ENCODE measurements at regions not wholly inside any gene's neighbourhood (a gene's known extent, or its start where the extent isn't known, plus 50 kb on each side); places are given as distances from the start of the nearest gene placed in this dataset.
A peak's percentile ranks its signal among the peaks of the same experiment; 100 is the strongest.

GRCh38 chr10:55283031-55283430 is 482.0 kb upstream of the PCDH15 start:
- H3K9me3 ChIP-seq (ENCODE audit: control insufficient read depth, low read length) = no peaks in the 10 kb centered on the region
- peak overlapping the region; percentile 41 for H3K9ac ChIP-seq (ENCODE audit: low read length)
- H3K27ac ChIP-seq (ENCODE audit: low read length, poor library complexity, severe bottlenecking) = no peak overlapping the region
- no peaks in the 10 kb centered on the region for H3K27me3 ChIP-seq (ENCODE audit: control insufficient read depth in 1 of 2, insufficient read depth in 1 of 2, low read length in 2 of 2)
- no peak overlapping the region for H3K18ac ChIP-seq (ENCODE audit: low read depth in 1 of 2, low read length in 2 of 2)
- no peak overlapping the region for H3K4ac ChIP-seq (ENCODE audit: low read depth in 1 of 2, low read length in 2 of 2)
- 64% methylated on average over 5 of the region's 5 CpGs for WGBS
- no peak overlapping the region for H2BK12ac ChIP-seq (ENCODE audit: low read length in 2 of 2)
- H2AFZ ChIP-seq (ENCODE audit: low read depth, low read length) = no peak overlapping the region
- H2AK5ac ChIP-seq (ENCODE audit: low read length, severe bottlenecking) = no peak overlapping the region
- H2BK120ac ChIP-seq (ENCODE audit: low read depth, low read length) = no peak overlapping the region
- peak; percentile 1 for DNase-seq
- H3K4me2 ChIP-seq (ENCODE audit: low read length, poor library complexity, severe bottlenecking) = no peak overlapping the region
- no peak overlapping the region for H4K91ac ChIP-seq (ENCODE audit: low read length)
- H2BK5ac ChIP-seq (ENCODE audit: low read depth, low read length, poor library complexity, severe bottlenecking) = no peak overlapping the region
- H3K4me3 ChIP-seq (ENCODE audit: insufficient read depth in 1 of 2, low read depth in 1 of 2, low read length in 2 of 2) = no peak overlapping the region
- H3K4me1 ChIP-seq (ENCODE audit: control insufficient read depth, insufficient read depth, low read depth, low read length) = no peaks in the 10 kb centered on the region
- H3K23ac ChIP-seq (ENCODE audit: low read length in 2 of 2) = no peak overlapping the region
- H3K14ac ChIP-seq (ENCODE audit: low read length in 2 of 2) = no peak overlapping the region
- H2BK15ac ChIP-seq (ENCODE audit: low read depth, poor library complexity, severe bottlenecking) = no peak overlapping the region
- H3K79me1 ChIP-seq (replicated peaks; ENCODE audit: low read length, poor library complexity, severe bottlenecking) = no peaks in the 10 kb centered on the region
- H4K8ac ChIP-seq (ENCODE audit: low read length) = no peak overlapping the region
- H3K36me3 ChIP-seq (ENCODE audit: control insufficient read depth in 1 of 2, insufficient read depth in 2 of 2, low read depth in 1 of 2, low read length in 2 of 2) = no peaks in the 10 kb centered on the region

- Histone ChIP-seq H3K36me3 (ENCODE audit: control insufficient read depth in 1 of 2, insufficient read depth in 2 of 2, low read depth in 1 of 2, low read length in 2 of 2) (no peaks in the 10 kb centered on the region), H3K4me3 (ENCODE audit: insufficient read depth in 1 of 2, low read depth in 1 of 2, low read length in 2 of 2) (no peak overlapping the region), H2BK15ac (ENCODE audit: low read depth, poor library complexity, severe bottlenecking) (no peak overlapping the region), H3K14ac (ENCODE audit: low read length in 2 of 2) (no peak overlapping the region), H4K91ac (ENCODE audit: low read length) (no peak overlapping the region), H2BK120ac (ENCODE audit: low read depth, low read length) (no peak overlapping the region), H3K18ac (ENCODE audit: low read depth in 1 of 2, low read length in 2 of 2) (no peak overlapping the region), H3K27me3 (ENCODE audit: control insufficient read depth in 1 of 2, insufficient read depth in 1 of 2, low read length in 2 of 2) (no peaks in the 10 kb centered on the region), H2BK5ac (ENCODE audit: low read depth, low read length, poor library complexity, severe bottlenecking) (no peak overlapping the region), H2AK5ac (ENCODE audit: low read length, severe bottlenecking) (no peak overlapping the region), H3K27ac (ENCODE audit: low read length, poor library complexity, severe bottlenecking) (no peak overlapping the region), H3K79me1 (replicated peaks; ENCODE audit: low read length, poor library complexity, severe bottlenecking) (no peaks in the 10 kb centered on the region), H3K4me2 (ENCODE audit: low read length, poor library complexity, severe bottlenecking) (no peak overlapping the region), H3K9ac (ENCODE audit: low read length) (no peak overlapping the region), H3K4ac (ENCODE audit: low read depth in 1 of 2, low read length in 2 of 2) (no peak overlapping the region), H2AFZ (ENCODE audit: low read depth, low read length) (no peak overlapping the region), H4K8ac (ENCODE audit: low read length) (no peak overlapping the region), H3K4me1 (ENCODE audit: control insufficient read depth, insufficient read depth, low read depth, low read length) (no peaks in the 10 kb centered on the region), H3K9me3 (ENCODE audit: control insufficient read depth, low read length) (no peaks in the 10 kb centered on the region), H3K23ac (ENCODE audit: low read length in 2 of 2) (no peak overlapping the region), H2BK12ac (ENCODE audit: low read length in 2 of 2) (no peak overlapping the region)
- WGBS = no CpG with 5 or more reads among the region's 1 CpG
- DNase-seq = no peak
Measured at GRCh38 chr10:55280696-55281095, 479.7 kb upstream of the PCDH15 start.

- no peak overlapping the region for H3K4me2 ChIP-seq (ENCODE audit: low read length, poor library complexity, severe bottlenecking)
- no peak overlapping the region for H3K4ac ChIP-seq (ENCODE audit: low read depth in 1 of 2, low read length in 2 of 2)
- no peaks in the 10 kb centered on the region for H3K36me3 ChIP-seq (ENCODE audit: control insufficient read depth in 1 of 2, insufficient read depth in 2 of 2, low read depth in 1 of 2, low read length in 2 of 2)
- H2BK5ac ChIP-seq (ENCODE audit: low read depth, low read length, poor library complexity, severe bottlenecking) = no peak overlapping the region
- no peak overlapping the region for H2BK12ac ChIP-seq (ENCODE audit: low read length in 2 of 2)
- H3K27ac ChIP-seq (ENCODE audit: low read length, poor library complexity, severe bottlenecking) = no peak overlapping the region
- no peaks in the 10 kb centered on the region for H3K79me1 ChIP-seq (replicated peaks; ENCODE audit: low read length, poor library complexity, severe bottlenecking)
- H3K18ac ChIP-seq (ENCODE audit: low read depth in 1 of 2, low read length in 2 of 2) = no peak overlapping the region
- H3K4me3 ChIP-seq (ENCODE audit: insufficient read depth in 1 of 2, low read depth in 1 of 2, low read length in 2 of 2) = no peak overlapping the region
- no peak overlapping the region for H4K91ac ChIP-seq (ENCODE audit: low read length)
- no peak overlapping the region for H3K23ac ChIP-seq (ENCODE audit: low read length in 2 of 2)
- H2AFZ ChIP-seq (ENCODE audit: low read depth, low read length) = no peak overlapping the region
- H2BK120ac ChIP-seq (ENCODE audit: low read depth, low read length) = no peak overlapping the region
- no peaks in the 10 kb centered on the region for H3K27me3 ChIP-seq (ENCODE audit: control insufficient read depth in 1 of 2, insufficient read depth in 1 of 2, low read length in 2 of 2)
- 100% methylated on average over 1 of the region's 2 CpGs for whole genome bisulfite sequencing
- no peak overlapping the region for H3K9ac ChIP-seq (ENCODE audit: low read length)
- H2BK15ac ChIP-seq (ENCODE audit: low read depth, poor library complexity, severe bottlenecking) = no peak overlapping the region
- no peaks in the 10 kb centered on the region for H3K4me1 ChIP-seq (ENCODE audit: control insufficient read depth, insufficient read depth, low read depth, low read length)
- H2AK5ac ChIP-seq (ENCODE audit: low read length, severe bottlenecking) = no peak overlapping the region
- no peak overlapping the region for H3K14ac ChIP-seq (ENCODE audit: low read length in 2 of 2)
- H3K9me3 ChIP-seq (ENCODE audit: control insufficient read depth, low read length) = no peaks in the 10 kb centered on the region
- no peak overlapping the region for H4K8ac ChIP-seq (ENCODE audit: low read length)
- no peak for DNase-seq
Measured at GRCh38 chr10:55277549-55277948, 476.5 kb upstream of the PCDH15 start.

GRCh38 chr10:55274367-55274766 is 473.3 kb upstream of the PCDH15 start:
- Histone ChIP-seq H3K36me3 (ENCODE audit: control insufficient read depth in 1 of 2, insufficient read depth in 2 of 2, low read depth in 1 of 2, low read length in 2 of 2) (no peaks in the 10 kb centered on the region), H3K4me2 (ENCODE audit: low read length, poor library complexity, severe bottlenecking) (no peak overlapping the region), H2BK15ac (ENCODE audit: low read depth, poor library complexity, severe bottlenecking) (no peak overlapping the region)

More at GRCh38 chr10:55274367-55274766, 473.3 kb upstream of the PCDH15 start:
- Histone ChIP-seq H2BK12ac (ENCODE audit: low read length in 2 of 2) (no peak overlapping the region), H2AK5ac (ENCODE audit: low read length, severe bottlenecking) (no peak overlapping the region), H3K9me3 (ENCODE audit: control insufficient read depth, low read length) (no peaks in the 10 kb centered on the region), H3K14ac (ENCODE audit: low read length in 2 of 2) (no peak overlapping the region), H3K27ac (ENCODE audit: low read length, poor library complexity, severe bottlenecking) (no peak overlapping the region), H2BK5ac (ENCODE audit: low read depth, low read length, poor library complexity, severe bottlenecking) (no peak overlapping the region), H3K79me1 (replicated peaks; ENCODE audit: low read length, poor library complexity, severe bottlenecking) (no peaks in the 10 kb centered on the region), H4K91ac (ENCODE audit: low read length) (no peak overlapping the region), H4K8ac (ENCODE audit: low read length) (no peak overlapping the region), H3K18ac (ENCODE audit: low read depth in 1 of 2, low read length in 2 of 2) (no peak overlapping the region), H2BK120ac (ENCODE audit: low read depth, low read length) (no peak overlapping the region), H3K4me1 (ENCODE audit: control insufficient read depth, insufficient read depth, low read depth, low read length) (no peaks in the 10 kb centered on the region), H3K27me3 (ENCODE audit: control insufficient read depth in 1 of 2, insufficient read depth in 1 of 2, low read length in 2 of 2) (no peaks in the 10 kb centered on the region), H3K4ac (ENCODE audit: low read depth in 1 of 2, low read length in 2 of 2) (no peak overlapping the region), H2AFZ (ENCODE audit: low read depth, low read length) (no peak overlapping the region), H3K9ac (ENCODE audit: low read length) (no peak overlapping the region), H3K23ac (ENCODE audit: low read length in 2 of 2) (no peak overlapping the region), H3K4me3 (ENCODE audit: insufficient read depth in 1 of 2, low read depth in 1 of 2, low read length in 2 of 2) (no peak overlapping the region)
- WGBS = 100% methylated on average over 2 of the region's 2 CpGs
- DNase-seq = no peak
